K562 (cell line): ENCODE measurements at regions not wholly inside any gene's neighbourhood (a gene's known extent, or its start where the extent isn't known, plus 50 kb on each side); places are given as distances from the start of the nearest gene placed in this dataset.

ENCODE experiments used
- CTCF ChIP-seq, 3 experiments: IDR thresholded peaks in 2 of 3; conservative IDR thresholded peaks in 1 of 3; 2 replicates each; pipeline ENCODE4 v1.5.1; 2011 to 2012; ENCODE audit warnings: low read length in 3 of 3, mild to moderate bottlenecking in 3 of 3, control low read depth in 2 of 3, improper control_type of control experiment in 1 of 3, inconsistent platforms in 1 of 3, low read depth in 1 of 3, mixed read lengths in 1 of 3, moderate library complexity in 1 of 3; ENCODE audit not compliant: insufficient read depth in 2 of 3
- DLX4 ChIP-seq: fragments of 250-450 bp; sonication (Bioruptor Pico); IDR thresholded peaks from 2 replicates; pipeline ENCODE4 v1.6.1; 2021; ENCODE audit warnings: mild to moderate bottlenecking
- EGR1 ChIP-seq: fragments of 450-650 bp; conservative IDR thresholded peaks from 2 replicates; pipeline ENCODE4 v1.6.1; 2017; ENCODE audit warnings: mild to moderate bottlenecking
- FOXP4 ChIP-seq: sonication (generic); formaldehyde crosslinking; IDR thresholded peaks from 2 replicates; pipeline ENCODE4 v1.8.0; 2022; ENCODE audit warnings: mild to moderate bottlenecking, missing genetic modification reagents, borderline replicate concordance
- JUNB ChIP-seq: fragments of 450-650 bp; formaldehyde crosslinking; conservative IDR thresholded peaks from 2 replicates; pipeline ENCODE4 v1.4.0; 2020; ENCODE audit warnings: mild to moderate bottlenecking
- MTA3 ChIP-seq: fragments of 450-650 bp; formaldehyde crosslinking; IDR thresholded peaks from 2 replicates; pipeline ENCODE4 v1.6.1; 2017; ENCODE audit warnings: mild to moderate bottlenecking, borderline replicate concordance
- PATZ1 ChIP-seq: fragments of 250-450 bp; sonication (Bioruptor Pico); IDR thresholded peaks from 2 replicates; pipeline ENCODE4 v1.5.0; 2020; ENCODE audit warnings: mild to moderate bottlenecking, borderline replicate concordance
- RBBP5 ChIP-seq: fragments of 200-600 bp; sonication (generic); IDR thresholded peaks from 2 replicates; pipeline ENCODE4 v1.6.1; 2012; ENCODE audit warnings: borderline replicate concordance, mild to moderate bottlenecking, low read length, control low read depth, inconsistent platforms; ENCODE audit not compliant: insufficient read depth, poor library complexity, severe bottlenecking
- TEAD4 ChIP-seq, 2 experiments: sonication (generic) in 1 of 2; formaldehyde crosslinking in 1 of 2; IDR thresholded peaks; 2 replicates each; pipeline versions ENCODE4 v1.6.1 to v1.8.0; 2012 to 2022; ENCODE audit warnings: borderline replicate concordance in 1 of 2, inconsistent platforms in 1 of 2, low read length in 1 of 2, mild to moderate bottlenecking in 1 of 2, missing genetic modification reagents in 1 of 2
- ZZZ3 ChIP-seq: fragments of 450-650 bp; IDR thresholded peaks from 2 replicates; pipeline ENCODE4 v1.6.1; 2016; ENCODE audit warnings: antibody characterized with exemption, mild to moderate bottlenecking, moderate library complexity

- TF ChIP-seq FOXP4 (CRISPR knock-in tag) (no peak), CTCF (IDR thresholded peaks at IDR 0.05 in 2 of 3, conservative IDR thresholded peaks at IDR 0.05 in 1 of 3; ENCODE audit: insufficient read depth in 2 of 3, low read depth in 1 of 3, low read length in 3 of 3) (no peak), DLX4 (no peak), EGR1 (no peak), ZZZ3 (no peak), JUNB (no peak), TEAD4 (IDR thresholded peaks at IDR 0.05; ENCODE audit: low read length) (no peak), TEAD4 (CRISPR knock-in tag; IDR thresholded peaks at IDR 0.05; ENCODE audit: borderline replicate concordance) (no peak), RBBP5 (no peak), MTA3 (no peak), PATZ1 (no peak)
Measured at GRCh38 chr14:66000766-66001165, 485.4 kb upstream of the CCDC196 start.
